OCI-LY3 (cell line): ENCODE measurements at regions not wholly inside any gene's neighbourhood (a gene's known extent, or its start where the extent isn't known, plus 50 kb on each side); places are given as distances from the start of the nearest gene placed in this dataset.

Source experiments
- H2AFZ ChIP-seq: fragments of 200-600, 300-600 bp; shearing (Covaris generic); 2 replicates; pipeline ENCODE4 v1.6.0; 2014; ENCODE audit warnings: antibody characterized with exemption, low read depth, low read length
- H3K27ac ChIP-seq: fragments of 200-600, 300-600 bp; sonication (generic); 2 replicates; pipeline ENCODE4 v1.5.1; 2014; ENCODE audit warnings: mild to moderate bottlenecking, low read length, moderate library complexity, mixed read lengths
- H3K27me3 ChIP-seq: fragments of 200-600, 300-600 bp; sonication (generic); 2 replicates; pipeline ENCODE4 v1.6.1; 2014; ENCODE audit warnings: low read depth, low read length, mixed read lengths
- H3K36me3 ChIP-seq: fragments of 200-600, 300-600 bp; sonication (generic); replicated peaks from 2 replicates; pipeline ENCODE3; 2014; ENCODE audit warnings: low read depth, low read length, mixed read lengths
- H3K4me1 ChIP-seq: fragments of 300-600, 200-600 bp; sonication (generic); 2 replicates; pipeline ENCODE4 v1.6.1; 2014; ENCODE audit warnings: low read length, mixed read lengths
- H3K4me2 ChIP-seq: fragments of 200-600, 300-600 bp; sonication (generic); 2 replicates; pipeline ENCODE4 v1.6.1; 2014; ENCODE audit warnings: low read length, mixed read lengths
- H3K4me3 ChIP-seq: fragments of 300-600, 200-600 bp; sonication (generic); 2 replicates; pipeline ENCODE4 v1.5.1; 2014; ENCODE audit warnings: antibody characterized with exemption, mild to moderate bottlenecking, low read length, moderate library complexity
- H3K79me2 ChIP-seq: fragments of 300-600, 200-600 bp; shearing (Covaris generic); 2 replicates; pipeline ENCODE4 v1.6.1; 2014; ENCODE audit warnings: mild to moderate bottlenecking, low read length, mixed read lengths
- H3K9ac ChIP-seq: fragments of 300-600, 200-600 bp; shearing (Covaris generic); 2 replicates; pipeline ENCODE4 v1.6.0; 2014; ENCODE audit warnings: mild to moderate bottlenecking, low read length, moderate library complexity
- H3K9me3 ChIP-seq: fragments of 200-600, 300-600 bp; shearing (Covaris generic); 2 replicates; pipeline ENCODE4 v1.6.1; 2014; ENCODE audit warnings: low read length, mixed read lengths; ENCODE audit not compliant: insufficient read depth
- H4K20me1 ChIP-seq: fragments of 200-600, 300-600 bp; sonication (generic); 2 replicates; pipeline ENCODE4 v1.6.1; 2016; ENCODE audit warnings: low read length, mixed read lengths; ENCODE audit not compliant: insufficient read depth
- EZH2phosphoT487 ChIP-seq: fragments of 200-600 bp; shearing (Covaris generic); IDR thresholded peaks from 2 replicates; pipeline ENCODE4 v1.6.1; 2018; ENCODE audit warnings: antibody characterized with exemption, mixed run types, low read depth
- TF ChIP-seq, protein P1 (sequence below): fragments of 200-600, 300-600 bp; sonication (generic); IDR thresholded peaks from 2 replicates; pipeline ENCODE4 v1.5.1; 2014; ENCODE audit warnings: antibody characterized with exemption, low read length, low read depth

DNA sequence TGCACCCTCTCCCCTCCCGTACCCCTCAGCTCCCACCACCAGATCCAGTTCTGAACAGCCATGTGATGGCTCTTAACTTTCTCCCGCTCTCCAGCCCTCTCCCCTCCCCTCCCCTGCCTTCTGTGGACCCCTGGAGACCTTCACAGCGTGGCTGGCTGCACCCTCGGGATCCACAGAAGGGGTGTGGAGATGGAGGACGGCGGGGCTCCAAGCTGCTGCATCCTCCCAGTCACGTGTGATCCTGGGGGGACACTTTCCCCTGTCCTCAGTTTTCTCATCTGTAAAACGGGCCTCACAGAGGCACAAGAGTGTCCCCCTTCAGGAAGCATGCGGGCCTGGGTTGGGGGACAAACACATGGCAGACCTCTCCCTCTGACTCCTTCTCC is 276.0 kb upstream of the MVB12B start:
- Histone ChIP-seq H3K36me3 (no peaks in the 10 kb centered on the region), H4K20me1 (no peaks in the 10 kb centered on the region), H3K27me3 (peaks cover 22% of the 10 kb centered on the region; the same call in 1 of the 2 replicates), H3K4me1 (no peaks in the 10 kb centered on the region), H3K4me2 (no peak overlapping the region), H3K9ac (no peak overlapping the region), H2AFZ (no peak overlapping the region), H3K27ac (no peak overlapping the region), H3K79me2 (no peaks in the 10 kb centered on the region), H3K4me3 (no peak overlapping the region), H3K9me3 (peaks cover 5% of the 10 kb centered on the region; the same call in 1 of the 2 replicates)
- TF ChIP-seq EZH2phosphoT487, result no peak
- TF ChIP-seq, protein P1, sequence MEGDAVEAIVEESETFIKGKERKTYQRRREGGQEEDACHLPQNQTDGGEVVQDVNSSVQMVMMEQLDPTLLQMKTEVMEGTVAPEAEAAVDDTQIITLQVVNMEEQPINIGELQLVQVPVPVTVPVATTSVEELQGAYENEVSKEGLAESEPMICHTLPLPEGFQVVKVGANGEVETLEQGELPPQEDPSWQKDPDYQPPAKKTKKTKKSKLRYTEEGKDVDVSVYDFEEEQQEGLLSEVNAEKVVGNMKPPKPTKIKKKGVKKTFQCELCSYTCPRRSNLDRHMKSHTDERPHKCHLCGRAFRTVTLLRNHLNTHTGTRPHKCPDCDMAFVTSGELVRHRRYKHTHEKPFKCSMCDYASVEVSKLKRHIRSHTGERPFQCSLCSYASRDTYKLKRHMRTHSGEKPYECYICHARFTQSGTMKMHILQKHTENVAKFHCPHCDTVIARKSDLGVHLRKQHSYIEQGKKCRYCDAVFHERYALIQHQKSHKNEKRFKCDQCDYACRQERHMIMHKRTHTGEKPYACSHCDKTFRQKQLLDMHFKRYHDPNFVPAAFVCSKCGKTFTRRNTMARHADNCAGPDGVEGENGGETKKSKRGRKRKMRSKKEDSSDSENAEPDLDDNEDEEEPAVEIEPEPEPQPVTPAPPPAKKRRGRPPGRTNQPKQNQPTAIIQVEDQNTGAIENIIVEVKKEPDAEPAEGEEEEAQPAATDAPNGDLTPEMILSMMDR, result no peak

- Histone ChIP-seq H3K4me1 (no peaks in the 10 kb centered on the region), H3K27me3 (peaks cover 22% of the 10 kb centered on the region; the same call in 1 of the 2 replicates)
Measured at GRCh38 chr9:126051446-126052130, 275.0 kb upstream of the MVB12B start.

DNA sequence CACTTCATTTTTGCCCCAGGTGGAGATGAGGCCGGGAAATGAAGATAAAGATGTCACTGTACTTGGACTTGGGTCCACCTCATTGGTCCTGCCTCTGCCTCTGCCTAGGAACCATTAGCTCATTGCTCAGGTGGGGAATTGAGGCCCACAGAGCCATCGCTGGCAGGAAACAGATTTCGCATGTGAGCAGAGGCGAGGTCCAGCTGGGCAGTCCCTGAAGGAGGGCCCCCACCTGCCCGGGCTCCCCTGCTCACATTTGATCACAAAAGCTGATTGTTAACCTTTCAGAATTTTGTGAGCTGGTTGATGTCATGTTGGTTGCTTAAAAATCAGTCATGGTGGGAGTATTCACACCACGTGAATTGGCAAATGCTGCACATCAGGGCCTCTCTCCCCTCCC is 273.8 kb upstream of the MVB12B start:
- Histone ChIP-seq H3K4me3 (no peak overlapping the region), H3K9me3 (no peaks in the 10 kb centered on the region), H3K27ac (no peak overlapping the region), H4K20me1 (no peaks in the 10 kb centered on the region), H3K27me3 (peaks cover 22% of the 10 kb centered on the region; the same call in 1 of the 2 replicates), H3K79me2 (no peaks in the 10 kb centered on the region), H2AFZ (no peak overlapping the region), H3K4me2 (no peak overlapping the region), H3K36me3 (no peaks in the 10 kb centered on the region), H3K4me1 (no peaks in the 10 kb centered on the region), H3K9ac (no peak overlapping the region)
- no peak for TF ChIP-seq EZH2phosphoT487
- TF ChIP-seq, protein P1, result no peak

More at GRCh38 chr9:126051446-126052130, 275.0 kb upstream of the MVB12B start:
- Histone ChIP-seq H4K20me1 (no peaks in the 10 kb centered on the region), H3K79me2 (no peaks in the 10 kb centered on the region), H3K4me3 (no peak overlapping the region), H3K27ac (no peak overlapping the region), H3K9ac (no peak overlapping the region), H3K9me3 (no peaks in the 10 kb centered on the region), H3K36me3 (no peaks in the 10 kb centered on the region), H2AFZ (no peak overlapping the region), H3K4me2 (no peak overlapping the region)
- TF ChIP-seq EZH2phosphoT487, result no peak
- TF ChIP-seq, protein P1, result no peak

DNA sequence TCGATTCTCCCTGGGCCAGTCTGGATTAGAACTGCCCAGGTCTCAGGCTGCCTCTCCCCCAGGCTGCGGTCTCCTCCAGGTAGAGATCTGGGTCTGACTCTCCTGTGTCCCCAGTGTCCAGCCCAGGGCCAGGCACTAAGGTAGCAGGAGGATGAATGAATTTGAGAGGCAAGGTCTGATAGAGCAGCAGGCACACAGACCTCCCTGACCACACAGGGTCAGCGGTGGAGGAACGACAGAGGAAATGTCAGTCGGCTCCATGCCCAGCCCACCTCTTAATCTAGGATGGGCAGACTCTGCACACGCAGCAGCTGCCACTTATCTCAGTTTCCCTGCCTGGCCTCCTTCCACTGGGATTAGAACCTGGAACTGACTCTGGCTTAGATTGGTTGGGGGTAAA is 272.7 kb upstream of the MVB12B start:
- H2AFZ ChIP-seq, result no peak overlapping the region
- no peaks in the 10 kb centered on the region for H3K36me3 ChIP-seq
- peaks cover 22% of the 10 kb centered on the region; the same call in 1 of the 2 replicates for H3K27me3 ChIP-seq
- no peaks in the 10 kb centered on the region for H3K4me1 ChIP-seq
- no peaks in the 10 kb centered on the region for H3K79me2 ChIP-seq
- TF ChIP-seq, protein P1, result no peak
- TF ChIP-seq EZH2phosphoT487, result no peak
- H3K9ac ChIP-seq, result no peak overlapping the region
- H4K20me1 ChIP-seq, result no peaks in the 10 kb centered on the region
- no peaks in the 10 kb centered on the region for H3K9me3 ChIP-seq
- no peak overlapping the region for H3K4me3 ChIP-seq
- no peak overlapping the region for H3K27ac ChIP-seq
- H3K4me2 ChIP-seq, result no peak overlapping the region
